GM12874 (cell line): ENCODE measurements at regions not wholly inside any gene's neighbourhood (a gene's known extent, or its start where the extent isn't known, plus 50 kb on each side); places are given as distances from the start of the nearest gene placed in this dataset.

Experiments used
- CTCF ChIP-seq: IDR thresholded peaks from 2 replicates; pipeline ENCODE4 v1.5.1; 2011; ENCODE audit warnings: low read depth, mild to moderate bottlenecking, control low read depth, low read length, moderate library complexity; ENCODE audit not compliant: insufficient read depth

- no peak for TF ChIP-seq CTCF
Measured at GRCh38 chr1:34378968-34379856, 202.5 kb downstream of the C1orf94 start.

- TF ChIP-seq CTCF, result no peak
Measured at GRCh38 chr1:34379911-34380310, 203.2 kb downstream of the C1orf94 start.

- TF ChIP-seq CTCF, result no peak
Measured at GRCh38 chr1:34380526-34381124, 203.9 kb downstream of the C1orf94 start.

GRCh38 chr1:34389974-34390373 is 213.3 kb downstream of the C1orf94 start:
- TF ChIP-seq CTCF, result no peak

GRCh38 chr1:34396042-34396441 is 219.3 kb downstream of the C1orf94 start:
- TF ChIP-seq CTCF, result no peak

GRCh38 chr1:34398241-34398915 is 221.7 kb downstream of the C1orf94 start:
- no peak for TF ChIP-seq CTCF

GRCh38 chr1:34398916-34399275 is 222.2 kb downstream of the C1orf94 start:
- 0 out of 2 replicates have a peak, but pooled peaks have one; percentile 9 for TF ChIP-seq CTCF
